Ovary (tissue), 3 donors: ENCODE measurements at regions not wholly inside any gene's neighbourhood (a gene's known extent, or its start where the extent isn't known, plus 50 kb on each side); places are given as distances from the start of the nearest gene placed in this dataset.

ENCODE experiments used
- CTCF ChIP-seq, 3 donors: fragments of 450-650 bp in 2 of 3; fragments of 200-600 bp in 1 of 3; IDR thresholded peaks; one replicate each; pipeline versions ENCODE4 v1.5.1 to v1.8.0; 2016 to 2022; ENCODE audit warnings: antibody characterized with exemption in 3 of 3, mild to moderate bottlenecking in 1 of 3
- POLR2A ChIP-seq: fragments of 450-650 bp; IDR thresholded peaks from one replicate; pipeline ENCODE4 v1.6.1; 2017; ENCODE audit warnings: antibody characterized with exemption, mild to moderate bottlenecking, moderate library complexity
- donor health status: DM: no; HTN: no; CAD: no.

- TF ChIP-seq CTCF (IDR thresholded peaks at IDR 0.05) (no peak), POLR2A (no peak)
Measured at GRCh38 chr2:193517615-193518014, 1322.9 kb upstream of the TMEFF2 start.
